ENCODE measurements at regions not wholly inside any gene's neighbourhood (a gene's known extent, or its start where the extent isn't known, plus 50 kb on each side); places are given as distances from the start of the nearest gene placed in this dataset.

- TF ChIP-seq CTCF (IDR thresholded peaks at IDR 0.05) = no peak
- Mint-ChIP-seq H3K4me3 (no peak overlapping the region), H3K27ac (no peak overlapping the region), H3K27me3 (peaks cover 2% of the 10 kb centered on the region), H3K4me1 (ENCODE audit: low read depth) (no peaks in the 10 kb centered on the region), H3K9me3 (no peaks in the 10 kb centered on the region), H3K36me3 (ENCODE audit: low read depth) (no peaks in the 10 kb centered on the region)
- CTCF ChIA-PET = no interaction called here
- ATAC-seq (no peak), DNase-seq (no peak)
- intact Hi-C loops (cut with micrococcal nuclease) = no loop called here
- POLR2A ChIA-PET = no interaction called here
Observed at GRCh38 chr10:71042216-71042615, 153.9 kb upstream of the PCBD1 start.

GRCh38 chr10:71042699-71043098 is 154.3 kb upstream of the PCBD1 start:
- TF ChIP-seq CTCF (IDR thresholded peaks at IDR 0.05) = no peak
- H3K4me3 Mint-ChIP-seq = no peak overlapping the region
- ATAC-seq (no peak), DNase-seq (no peak)
- H3K27ac Mint-ChIP-seq = no peak overlapping the region
- ChIA-PET POLR2A (no interaction called here), CTCF (no interaction called here)
- H3K27me3 Mint-ChIP-seq = peaks cover 2% of the 10 kb centered on the region
- no peaks in the 10 kb centered on the region for H3K4me1 Mint-ChIP-seq (ENCODE audit: low read depth)
- intact Hi-C loops (cut with micrococcal nuclease) = no loop called here
- no peaks in the 10 kb centered on the region for H3K9me3 Mint-ChIP-seq
- H3K36me3 Mint-ChIP-seq (ENCODE audit: low read depth) = no peaks in the 10 kb centered on the region

GRCh38 chr10:71043858-71044257 is 155.5 kb upstream of the PCBD1 start:
- no peaks in the 10 kb centered on the region for H3K9me3 Mint-ChIP-seq
- DNase-seq = no peak
- no peaks in the 10 kb centered on the region for H3K4me1 Mint-ChIP-seq (ENCODE audit: low read depth)
- intact Hi-C loops (cut with micrococcal nuclease) = no loop called here
- TF ChIP-seq CTCF (IDR thresholded peaks at IDR 0.05) = no peak
- H3K27me3 Mint-ChIP-seq = peaks cover 3% of the 10 kb centered on the region
- H3K36me3 Mint-ChIP-seq (ENCODE audit: low read depth) = no peaks in the 10 kb centered on the region
- POLR2A ChIA-PET = no interaction called here
- no peak overlapping the region for H3K27ac Mint-ChIP-seq
- CTCF ChIA-PET = no interaction called here
- ATAC-seq = no peak
- H3K4me3 Mint-ChIP-seq = no peak overlapping the region

GRCh38 chr10:71044720-71045119 is 156.4 kb upstream of the PCBD1 start:
- Mint-ChIP-seq H3K36me3 (ENCODE audit: low read depth) (no peaks in the 10 kb centered on the region), H3K9me3 (no peaks in the 10 kb centered on the region), H3K27me3 (peaks cover 3% of the 10 kb centered on the region), H3K27ac (no peak overlapping the region), H3K4me3 (no peak overlapping the region), H3K4me1 (ENCODE audit: low read depth) (no peaks in the 10 kb centered on the region)
- CTCF ChIA-PET = no interaction called here
- ATAC-seq = no peak
- POLR2A ChIA-PET = no interaction called here
- intact Hi-C loops (cut with micrococcal nuclease) = no loop called here
- TF ChIP-seq CTCF (IDR thresholded peaks at IDR 0.05) = no peak
- no peak for DNase-seq

GRCh38 chr10:71045204-71045809 is 156.9 kb upstream of the PCBD1 start:
- ChIA-PET CTCF (no interaction called here), POLR2A (interaction anchor here (0.7 kb wide), 1 partner anchor 140 kb away, joined by 3 read pairs; no protein-coding TSS in a partner anchor)
- no peaks in the 10 kb centered on the region for H3K36me3 Mint-ChIP-seq (ENCODE audit: low read depth)
- peaks cover 3% of the 10 kb centered on the region for H3K27me3 Mint-ChIP-seq
- no peak for TF ChIP-seq CTCF (IDR thresholded peaks at IDR 0.05)
- no peak overlapping the region for H3K27ac Mint-ChIP-seq
- ATAC-seq = no peak
- intact Hi-C loops (cut with micrococcal nuclease) = no loop called here
- no peak for DNase-seq
- no peaks in the 10 kb centered on the region for H3K9me3 Mint-ChIP-seq
- no peaks in the 10 kb centered on the region for H3K4me1 Mint-ChIP-seq (ENCODE audit: low read depth)
- H3K4me3 Mint-ChIP-seq = no peak overlapping the region
